WTC11 (cell line): ENCODE measurements at regions not wholly inside any gene's neighbourhood (a gene's known extent, or its start where the extent isn't known, plus 50 kb on each side); places are given as distances from the start of the nearest gene placed in this dataset.

Experiments used
- ATAC-seq: fragments of 200-7000 bp; cut with Tn5 transposase; 2 replicates; pipeline ENCODE4 v1.10.0; 2021; ENCODE audit warnings: mild to moderate bottlenecking, moderate library complexity
- CTCF ChIA-PET: fragments of 300-600 bp; sonication (Branson Sonifier 250); formaldehyde crosslinking; loops from one replicate; lab custom pipeline; 2021; ENCODE audit warnings: antibody characterized with exemption; lab: Charles Lee
- POLR2A ChIA-PET: fragments of 350-600 bp; sonication (Branson Sonifier 250); formaldehyde crosslinking; loops from one replicate; lab custom pipeline; 2021; ENCODE audit warnings: antibody characterized with exemption; lab: Charles Lee
- DNase-seq: peaks from one replicate; pipeline ENCODE4 v3.0.0; 2021; ENCODE audit warnings: low spot score
- H3K27ac Mint-ChIP-seq: 2 replicates; pipeline ENCODE4 v1.8.0; 2021; ENCODE audit warnings: mixed read lengths
- H3K27me3 Mint-ChIP-seq: 2 replicates; pipeline ENCODE4 v1.8.0; 2021; ENCODE audit warnings: low read depth, mild to moderate bottlenecking, moderate library complexity, mixed read lengths
- H3K36me3 Mint-ChIP-seq: 2 replicates; pipeline ENCODE4 v1.8.0; 2021; ENCODE audit warnings: mixed read lengths
- H3K4me1 Mint-ChIP-seq: 2 replicates; pipeline ENCODE4 v1.8.0; 2022; ENCODE audit warnings: mixed read lengths
- H3K4me3 Mint-ChIP-seq: 2 replicates; pipeline ENCODE4 v1.8.0; 2021; ENCODE audit warnings: mild to moderate bottlenecking, moderate library complexity, mixed read lengths
- H3K9me3 Mint-ChIP-seq: 2 replicates; pipeline ENCODE4 v1.8.0; 2021; ENCODE audit warnings: mixed read lengths
- ESRRA ChIP-seq: sonication (generic); formaldehyde crosslinking; IDR thresholded peaks from 2 replicates; pipeline ENCODE4 v1.8.1; 2022; ENCODE audit warnings: mild to moderate bottlenecking, missing genetic modification reagents, borderline replicate concordance
- ETV6 ChIP-seq: sonication (generic); formaldehyde crosslinking; IDR thresholded peaks from 2 replicates; pipeline ENCODE4 v1.8.1; 2022; ENCODE audit warnings: mild to moderate bottlenecking, missing genetic modification reagents
- FOXK1 ChIP-seq: sonication (generic); formaldehyde crosslinking; IDR thresholded peaks from 2 replicates; pipeline ENCODE4 v1.8.0; 2022; ENCODE audit warnings: mild to moderate bottlenecking, moderate library complexity, missing genetic modification reagents
- NFYB ChIP-seq: sonication (generic); formaldehyde crosslinking; conservative IDR thresholded peaks from 2 replicates; pipeline ENCODE4 v1.8.0; 2022; ENCODE audit warnings: low read depth, missing genetic modification reagents
- OVOL2 ChIP-seq: fragments of 250-450 bp; sonication (Bioruptor Pico); IDR thresholded peaks from 2 replicates; pipeline ENCODE4 v1.9.0; 2021; ENCODE audit warnings: mild to moderate bottlenecking, borderline replicate concordance
- RORB ChIP-seq: fragments of 250-450 bp; sonication (Bioruptor Pico); IDR thresholded peaks from 2 replicates; pipeline ENCODE4 v1.9.0; 2021; ENCODE audit warnings: mild to moderate bottlenecking
- SMAD4 ChIP-seq: sonication (generic); formaldehyde crosslinking; IDR thresholded peaks from 2 replicates; pipeline ENCODE4 v1.8.0; 2022; ENCODE audit warnings: mild to moderate bottlenecking, missing genetic modification reagents
- SOX15 ChIP-seq: fragments of 250-450 bp; sonication (Bioruptor Pico); IDR thresholded peaks from 2 replicates; pipeline ENCODE4 v1.9.0; 2021; ENCODE audit warnings: mild to moderate bottlenecking
- STAT6 ChIP-seq: sonication (generic); formaldehyde crosslinking; conservative IDR thresholded peaks from 2 replicates; pipeline ENCODE4 v1.8.1; 2023; ENCODE audit warnings: mild to moderate bottlenecking, low read depth, missing genetic modification reagents, moderate library complexity
- TEAD1 ChIP-seq: sonication (generic); formaldehyde crosslinking; IDR thresholded peaks from 2 replicates; pipeline ENCODE4 v1.8.0; 2022; ENCODE audit warnings: mild to moderate bottlenecking, missing genetic modification reagents
- TP53 ChIP-seq: sonication (generic); formaldehyde crosslinking; IDR thresholded peaks from 2 replicates; pipeline ENCODE4 v1.8.1; 2023; ENCODE audit warnings: mild to moderate bottlenecking, missing genetic modification reagents
- ZNF232 ChIP-seq: sonication (generic); formaldehyde crosslinking; IDR thresholded peaks from 2 replicates; pipeline ENCODE4 v1.8.0; 2022; ENCODE audit warnings: mild to moderate bottlenecking, missing genetic modification reagents
- ZNF396 ChIP-seq: fragments of 250-450 bp; sonication (Bioruptor Pico); IDR thresholded peaks from 2 replicates; pipeline ENCODE4 v1.8.0; 2021; ENCODE audit warnings: mild to moderate bottlenecking, moderate library complexity, borderline replicate concordance
- TF ChIP-seq, protein P1 (sequence below): sonication (generic); formaldehyde crosslinking; IDR thresholded peaks from 2 replicates; pipeline ENCODE4 v1.8.0; 2022; ENCODE audit warnings: mild to moderate bottlenecking, missing genetic modification reagents
- TF ChIP-seq, protein P2 (sequence below): sonication (generic); formaldehyde crosslinking; IDR thresholded peaks from 2 replicates; pipeline ENCODE4 v1.8.1; 2023; ENCODE audit warnings: mild to moderate bottlenecking, missing genetic modification reagents, moderate library complexity
- TF ChIP-seq, protein P3 (sequence below): sonication (generic); formaldehyde crosslinking; IDR thresholded peaks from 2 replicates; pipeline ENCODE4 v1.8.0; 2022; ENCODE audit warnings: mild to moderate bottlenecking, missing genetic modification reagents
- TF ChIP-seq, protein P4 (sequence below): sonication (generic); formaldehyde crosslinking; IDR thresholded peaks from 2 replicates; pipeline ENCODE4 v1.8.1; 2022; ENCODE audit warnings: low read depth, missing genetic modification reagents, borderline replicate concordance

DNA sequence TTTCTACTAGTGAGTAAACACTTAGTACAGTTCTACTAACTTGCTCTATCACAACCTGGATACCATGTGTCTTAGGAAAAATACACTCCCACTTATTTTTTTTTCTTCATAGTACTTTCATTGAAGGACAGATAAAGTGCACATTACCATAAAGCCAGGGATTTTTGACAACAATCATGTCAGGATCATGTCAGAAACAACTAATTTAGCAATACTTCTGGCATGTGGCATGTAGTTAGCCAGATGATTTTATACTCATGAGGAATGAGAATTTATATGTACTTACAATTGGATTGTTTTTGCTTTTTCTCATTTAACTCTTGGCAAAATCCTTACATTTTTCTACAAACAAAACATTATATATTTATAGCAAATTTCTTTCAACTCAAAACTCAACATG lies 630.7 kb upstream of the GRM3 start:
- Mint-ChIP-seq H3K4me1 (peaks cover 11% of the 10 kb centered on the region), H3K9me3 (no peaks in the 10 kb centered on the region), H3K27me3 (no peaks in the 10 kb centered on the region), H3K27ac (no peak overlapping the region), H3K4me3 (no peak overlapping the region), H3K36me3 (no peaks in the 10 kb centered on the region)
- ChIA-PET POLR2A (no interaction called here), CTCF (no interaction called here)
- ATAC-seq, result no peak
- no peak for DNase-seq
- no peak for TF ChIP-seq NFYB (CRISPR knock-in tag)
- no peak for TF ChIP-seq ZNF232 (CRISPR knock-in tag)
- no peak for TF ChIP-seq ZNF396 (CRISPR knock-in tag)
- TF ChIP-seq OVOL2 (CRISPR knock-in tag), result no peak
- no peak for TF ChIP-seq FOXK1 (CRISPR knock-in tag)
- no peak for TF ChIP-seq TP53 (CRISPR knock-in tag)
- TF ChIP-seq SMAD4 (CRISPR knock-in tag), result no peak
- TF ChIP-seq RORB (CRISPR knock-in tag), result no peak
- TF ChIP-seq STAT6, result no peak
- TF ChIP-seq, protein P1, sequence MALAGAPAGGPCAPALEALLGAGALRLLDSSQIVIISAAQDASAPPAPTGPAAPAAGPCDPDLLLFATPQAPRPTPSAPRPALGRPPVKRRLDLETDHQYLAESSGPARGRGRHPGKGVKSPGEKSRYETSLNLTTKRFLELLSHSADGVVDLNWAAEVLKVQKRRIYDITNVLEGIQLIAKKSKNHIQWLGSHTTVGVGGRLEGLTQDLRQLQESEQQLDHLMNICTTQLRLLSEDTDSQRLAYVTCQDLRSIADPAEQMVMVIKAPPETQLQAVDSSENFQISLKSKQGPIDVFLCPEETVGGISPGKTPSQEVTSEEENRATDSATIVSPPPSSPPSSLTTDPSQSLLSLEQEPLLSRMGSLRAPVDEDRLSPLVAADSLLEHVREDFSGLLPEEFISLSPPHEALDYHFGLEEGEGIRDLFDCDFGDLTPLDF (CRISPR knock-in tag), result no peak
- TF ChIP-seq ESRRA (CRISPR knock-in tag), result no peak
- TF ChIP-seq, protein P2, sequence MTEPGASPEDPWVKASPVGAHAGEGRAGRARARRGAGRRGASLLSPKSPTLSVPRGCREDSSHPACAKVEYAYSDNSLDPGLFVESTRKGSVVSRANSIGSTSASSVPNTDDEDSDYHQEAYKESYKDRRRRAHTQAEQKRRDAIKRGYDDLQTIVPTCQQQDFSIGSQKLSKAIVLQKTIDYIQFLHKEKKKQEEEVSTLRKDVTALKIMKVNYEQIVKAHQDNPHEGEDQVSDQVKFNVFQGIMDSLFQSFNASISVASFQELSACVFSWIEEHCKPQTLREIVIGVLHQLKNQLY (CRISPR knock-in tag), result no peak

DNA sequence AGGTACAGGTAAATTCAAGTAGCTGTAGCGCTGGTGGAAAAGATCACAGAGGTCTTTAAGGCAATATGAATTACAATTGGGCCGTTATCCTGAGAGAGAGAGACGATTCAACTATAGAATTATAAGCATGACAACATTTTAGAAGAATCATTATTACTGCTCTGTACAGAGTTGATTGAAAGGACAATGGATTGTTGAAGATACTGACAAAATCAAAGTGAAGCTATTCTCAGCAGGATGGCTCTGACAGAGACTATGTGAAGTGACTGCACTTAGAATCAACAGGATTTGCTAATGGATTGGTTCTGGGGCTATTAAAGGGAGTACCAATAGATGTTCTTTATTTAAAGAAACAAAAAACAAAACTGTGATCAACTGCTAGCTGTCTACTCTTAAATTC lies 634.8 kb upstream of the GRM3 start:
- TF ChIP-seq, protein P3, sequence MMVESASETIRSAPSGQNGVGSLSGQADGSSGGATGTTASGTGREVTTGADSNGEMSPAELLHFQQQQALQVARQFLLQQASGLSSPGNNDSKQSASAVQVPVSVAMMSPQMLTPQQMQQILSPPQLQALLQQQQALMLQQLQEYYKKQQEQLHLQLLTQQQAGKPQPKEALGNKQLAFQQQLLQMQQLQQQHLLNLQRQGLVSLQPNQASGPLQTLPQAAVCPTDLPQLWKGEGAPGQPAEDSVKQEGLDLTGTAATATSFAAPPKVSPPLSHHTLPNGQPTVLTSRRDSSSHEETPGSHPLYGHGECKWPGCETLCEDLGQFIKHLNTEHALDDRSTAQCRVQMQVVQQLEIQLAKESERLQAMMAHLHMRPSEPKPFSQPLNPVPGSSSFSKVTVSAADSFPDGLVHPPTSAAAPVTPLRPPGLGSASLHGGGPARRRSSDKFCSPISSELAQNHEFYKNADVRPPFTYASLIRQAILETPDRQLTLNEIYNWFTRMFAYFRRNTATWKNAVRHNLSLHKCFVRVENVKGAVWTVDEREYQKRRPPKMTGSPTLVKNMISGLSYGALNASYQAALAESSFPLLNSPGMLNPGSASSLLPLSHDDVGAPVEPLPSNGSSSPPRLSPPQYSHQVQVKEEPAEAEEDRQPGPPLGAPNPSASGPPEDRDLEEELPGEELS (CRISPR knock-in tag), result no peak
- no peak for TF ChIP-seq ETV6 (CRISPR knock-in tag)
- no peak overlapping the region for H3K27ac Mint-ChIP-seq
- H3K36me3 Mint-ChIP-seq, result no peaks in the 10 kb centered on the region
- peaks cover 15% of the 10 kb centered on the region for H3K4me1 Mint-ChIP-seq
- no peak overlapping the region for H3K4me3 Mint-ChIP-seq
- no peaks in the 10 kb centered on the region for H3K27me3 Mint-ChIP-seq
- POLR2A ChIA-PET, result interaction anchor here (1.0 kb wide), 1 partner anchor 9 kb away, joined by 3 read pairs; no protein-coding TSS in a partner anchor
- ATAC-seq (no peak), DNase-seq (no peak)
- H3K9me3 Mint-ChIP-seq, result no peaks in the 10 kb centered on the region; the same call in 1 of the 2 replicates
- CTCF ChIA-PET, result no interaction called here

- POLR2A ChIA-PET, result no interaction called here
- no peaks in the 10 kb centered on the region for H3K36me3 Mint-ChIP-seq
- TF ChIP-seq SOX15 (CRISPR knock-in tag) (no peak), TEAD1 (CRISPR knock-in tag) (no peak)
- TF ChIP-seq, protein P4, sequence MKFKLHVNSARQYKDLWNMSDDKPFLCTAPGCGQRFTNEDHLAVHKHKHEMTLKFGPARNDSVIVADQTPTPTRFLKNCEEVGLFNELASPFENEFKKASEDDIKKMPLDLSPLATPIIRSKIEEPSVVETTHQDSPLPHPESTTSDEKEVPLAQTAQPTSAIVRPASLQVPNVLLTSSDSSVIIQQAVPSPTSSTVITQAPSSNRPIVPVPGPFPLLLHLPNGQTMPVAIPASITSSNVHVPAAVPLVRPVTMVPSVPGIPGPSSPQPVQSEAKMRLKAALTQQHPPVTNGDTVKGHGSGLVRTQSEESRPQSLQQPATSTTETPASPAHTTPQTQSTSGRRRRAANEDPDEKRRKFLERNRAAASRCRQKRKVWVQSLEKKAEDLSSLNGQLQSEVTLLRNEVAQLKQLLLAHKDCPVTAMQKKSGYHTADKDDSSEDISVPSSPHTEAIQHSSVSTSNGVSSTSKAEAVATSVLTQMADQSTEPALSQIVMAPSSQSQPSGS, result no peak
- TF ChIP-seq, all 79 proteins: peak for 0
- DNase-seq (no peak), ATAC-seq (no peak)
- H3K9me3 Mint-ChIP-seq, result peaks cover 6% of the 10 kb centered on the region
- CTCF ChIA-PET, result no interaction called here
- H3K4me3 Mint-ChIP-seq, result no peak overlapping the region
- peaks cover 15% of the 10 kb centered on the region for H3K4me1 Mint-ChIP-seq
- no peak overlapping the region for H3K27ac Mint-ChIP-seq
- H3K27me3 Mint-ChIP-seq, result no peaks in the 10 kb centered on the region
Observed at GRCh38 chr7:86006909-86007308, 636.8 kb upstream of the GRM3 start.
